Uterus (tissue), 2 donors: ENCODE measurements at regions not wholly inside any gene's neighbourhood (a gene's known extent, or its start where the extent isn't known, plus 50 kb on each side); places are given as distances from the start of the nearest gene placed in this dataset.

Experiments used
- POLR2A ChIP-seq, 2 donors: fragments of 450-650 bp; IDR thresholded peaks; one replicate each; pipeline ENCODE4 v1.6.1; 2016; ENCODE audit warnings: antibody characterized with exemption in 2 of 2, mild to moderate bottlenecking in 1 of 2, moderate library complexity in 1 of 2
- TF ChIP-seq, protein P1 (sequence below), 4 experiments: fragments of 200-600 bp in 2 of 4; fragments of 450-650 bp in 2 of 4; sonication (generic) in 2 of 4; IDR thresholded peaks; one replicate each; pipeline ENCODE4 v1.5.1; 2016 to 2019; ENCODE audit warnings: antibody characterized with exemption in 4 of 4, mild to moderate bottlenecking in 2 of 4, moderate library complexity in 1 of 4

DNA sequence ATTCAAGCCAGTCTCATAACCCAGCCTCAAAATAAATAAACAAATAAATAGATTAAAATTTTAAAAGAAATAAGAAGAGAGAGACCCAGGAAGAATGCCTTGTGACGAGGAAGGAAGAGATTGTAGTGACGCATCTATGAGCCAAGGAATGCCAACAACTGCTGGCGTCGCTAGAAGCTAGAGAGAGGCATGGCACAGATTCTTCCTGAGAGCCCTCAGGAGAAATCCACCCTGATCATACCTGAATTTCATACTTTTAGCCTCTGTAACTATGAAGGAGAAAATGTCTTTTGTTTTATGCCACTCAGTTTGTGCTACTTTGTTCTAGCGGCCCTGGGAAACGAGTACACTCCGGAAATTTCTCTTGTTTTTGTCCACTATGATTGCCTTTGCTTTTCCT, 103.9 kb downstream of the C9orf50 start:
- TF ChIP-seq, protein P1, sequence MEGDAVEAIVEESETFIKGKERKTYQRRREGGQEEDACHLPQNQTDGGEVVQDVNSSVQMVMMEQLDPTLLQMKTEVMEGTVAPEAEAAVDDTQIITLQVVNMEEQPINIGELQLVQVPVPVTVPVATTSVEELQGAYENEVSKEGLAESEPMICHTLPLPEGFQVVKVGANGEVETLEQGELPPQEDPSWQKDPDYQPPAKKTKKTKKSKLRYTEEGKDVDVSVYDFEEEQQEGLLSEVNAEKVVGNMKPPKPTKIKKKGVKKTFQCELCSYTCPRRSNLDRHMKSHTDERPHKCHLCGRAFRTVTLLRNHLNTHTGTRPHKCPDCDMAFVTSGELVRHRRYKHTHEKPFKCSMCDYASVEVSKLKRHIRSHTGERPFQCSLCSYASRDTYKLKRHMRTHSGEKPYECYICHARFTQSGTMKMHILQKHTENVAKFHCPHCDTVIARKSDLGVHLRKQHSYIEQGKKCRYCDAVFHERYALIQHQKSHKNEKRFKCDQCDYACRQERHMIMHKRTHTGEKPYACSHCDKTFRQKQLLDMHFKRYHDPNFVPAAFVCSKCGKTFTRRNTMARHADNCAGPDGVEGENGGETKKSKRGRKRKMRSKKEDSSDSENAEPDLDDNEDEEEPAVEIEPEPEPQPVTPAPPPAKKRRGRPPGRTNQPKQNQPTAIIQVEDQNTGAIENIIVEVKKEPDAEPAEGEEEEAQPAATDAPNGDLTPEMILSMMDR (IDR thresholded peaks at IDR 0.05): no peak
- no peak for TF ChIP-seq POLR2A (IDR thresholded peaks at IDR 0.05)
